ENCODE measurements at regions not wholly inside any gene's neighbourhood (a gene's known extent, or its start where the extent isn't known, plus 50 kb on each side); places are given as distances from the start of the nearest gene placed in this dataset.

DNA sequence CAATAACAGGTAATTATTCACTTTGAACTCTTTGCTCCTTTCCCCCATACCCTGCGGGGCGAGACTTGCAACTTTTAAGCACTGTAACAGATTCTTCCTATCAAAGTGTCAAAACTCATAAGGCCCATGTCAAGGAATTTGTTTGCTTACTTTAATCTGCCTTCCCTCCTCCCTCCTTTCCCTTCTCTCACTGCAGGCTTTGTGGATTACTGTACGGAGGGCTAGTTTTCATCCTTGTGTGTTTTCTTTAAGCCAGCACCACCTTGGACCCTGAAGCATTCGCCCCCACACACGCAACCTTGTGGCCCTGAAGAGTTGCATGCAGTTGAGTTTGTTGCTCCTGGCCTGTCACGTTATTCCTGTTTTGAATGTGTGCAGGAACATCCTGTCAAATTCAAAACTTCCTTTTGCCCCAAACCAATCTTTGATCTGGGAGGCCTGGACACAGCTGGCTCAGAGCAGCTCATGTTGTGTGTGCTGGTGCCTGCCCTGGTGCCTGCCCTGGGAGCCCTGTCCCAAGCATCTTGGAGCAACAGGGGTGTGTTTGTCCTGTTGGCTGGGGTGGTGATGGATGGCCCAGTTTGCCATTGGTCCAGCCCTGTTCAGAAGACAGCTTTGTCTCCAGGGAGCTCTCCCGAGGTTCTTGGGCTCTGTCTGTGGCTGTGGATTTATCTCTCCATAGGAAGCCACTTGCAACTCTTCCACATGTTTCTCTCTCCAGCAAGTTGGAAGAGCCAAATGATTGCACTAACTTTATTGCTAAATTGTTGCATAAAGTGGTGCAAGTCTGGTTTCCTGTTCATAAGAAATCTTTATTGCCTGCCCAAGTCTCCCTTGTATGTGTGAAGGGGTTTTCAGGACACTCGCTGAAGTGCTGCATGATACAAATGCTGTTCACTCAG is 199.6 kb downstream of the VAPA start:
- H3K4me2 ChIP-seq (ENCODE audit: insufficient read depth, low read length), result no peak overlapping the region
- no peaks in the 10 kb centered on the region for H3K79me2 ChIP-seq (ENCODE audit: insufficient read depth, low read length)
- H3K27me3 ChIP-seq (ENCODE audit: insufficient read depth, low read length), result peaks cover 23% of the 10 kb centered on the region
- H4K20me1 ChIP-seq (ENCODE audit: insufficient read depth, low read length), result no peaks in the 10 kb centered on the region
- TF ChIP-seq, protein P1, sequence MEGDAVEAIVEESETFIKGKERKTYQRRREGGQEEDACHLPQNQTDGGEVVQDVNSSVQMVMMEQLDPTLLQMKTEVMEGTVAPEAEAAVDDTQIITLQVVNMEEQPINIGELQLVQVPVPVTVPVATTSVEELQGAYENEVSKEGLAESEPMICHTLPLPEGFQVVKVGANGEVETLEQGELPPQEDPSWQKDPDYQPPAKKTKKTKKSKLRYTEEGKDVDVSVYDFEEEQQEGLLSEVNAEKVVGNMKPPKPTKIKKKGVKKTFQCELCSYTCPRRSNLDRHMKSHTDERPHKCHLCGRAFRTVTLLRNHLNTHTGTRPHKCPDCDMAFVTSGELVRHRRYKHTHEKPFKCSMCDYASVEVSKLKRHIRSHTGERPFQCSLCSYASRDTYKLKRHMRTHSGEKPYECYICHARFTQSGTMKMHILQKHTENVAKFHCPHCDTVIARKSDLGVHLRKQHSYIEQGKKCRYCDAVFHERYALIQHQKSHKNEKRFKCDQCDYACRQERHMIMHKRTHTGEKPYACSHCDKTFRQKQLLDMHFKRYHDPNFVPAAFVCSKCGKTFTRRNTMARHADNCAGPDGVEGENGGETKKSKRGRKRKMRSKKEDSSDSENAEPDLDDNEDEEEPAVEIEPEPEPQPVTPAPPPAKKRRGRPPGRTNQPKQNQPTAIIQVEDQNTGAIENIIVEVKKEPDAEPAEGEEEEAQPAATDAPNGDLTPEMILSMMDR (IDR thresholded peaks at IDR 0.05; ENCODE audit: extremely low read depth, low read depth, low read length), result no peak
- no peak overlapping the region for H2AFZ ChIP-seq (ENCODE audit: low read length)
- H3K27ac ChIP-seq (ENCODE audit: low read depth, low read length), result no peak overlapping the region
- no peaks in the 10 kb centered on the region for H3K36me3 ChIP-seq (ENCODE audit: insufficient read depth, low read length)
- H3K9me3 ChIP-seq (ENCODE audit: low read depth, low read length), result no peaks in the 10 kb centered on the region
- no peak overlapping the region for H3K4me3 ChIP-seq (ENCODE audit: insufficient read depth, low read length)
- no peak for DNase-seq (ENCODE audit: insufficient read length, low spot score, missing footprints)
- no peaks in the 10 kb centered on the region for H3K4me1 ChIP-seq (ENCODE audit: insufficient read depth, low read length)

GRCh38 chr18:10114717-10115463 is 201.1 kb downstream of the VAPA start:
- no peak for DNase-seq (ENCODE audit: insufficient read length, low spot score, missing footprints)

GRCh38 chr18:10116574-10116973 is 202.8 kb downstream of the VAPA start:
- H3K9me3 ChIP-seq (ENCODE audit: low read depth, low read length), result no peaks in the 10 kb centered on the region
- H3K79me2 ChIP-seq (ENCODE audit: insufficient read depth, low read length), result no peaks in the 10 kb centered on the region
- H3K27me3 ChIP-seq (ENCODE audit: insufficient read depth, low read length), result peaks cover 21% of the 10 kb centered on the region
- H2AFZ ChIP-seq (ENCODE audit: low read length), result no peak overlapping the region
- peaks cover under 1% of the 10 kb centered on the region for H3K4me1 ChIP-seq (ENCODE audit: insufficient read depth, low read length)
- H3K4me2 ChIP-seq (ENCODE audit: insufficient read depth, low read length), result no peak overlapping the region
- DNase-seq (ENCODE audit: insufficient read length, low spot score, missing footprints), result no peak
- TF ChIP-seq, protein P1 (IDR thresholded peaks at IDR 0.05; ENCODE audit: extremely low read depth, low read depth, low read length), result no peak
- no peak overlapping the region for H3K4me3 ChIP-seq (ENCODE audit: insufficient read depth, low read length)
- no peaks in the 10 kb centered on the region for H4K20me1 ChIP-seq (ENCODE audit: insufficient read depth, low read length)
- H3K27ac ChIP-seq (ENCODE audit: low read depth, low read length), result no peak overlapping the region
- no peaks in the 10 kb centered on the region for H3K36me3 ChIP-seq (ENCODE audit: insufficient read depth, low read length)

More at GRCh38 chr18:10114717-10115463, 201.1 kb downstream of the VAPA start:
- Histone ChIP-seq H3K27me3 (ENCODE audit: insufficient read depth, low read length) (peaks cover 25% of the 10 kb centered on the region), H3K27ac (ENCODE audit: low read depth, low read length) (no peak overlapping the region), H3K36me3 (ENCODE audit: insufficient read depth, low read length) (no peaks in the 10 kb centered on the region), H3K4me3 (ENCODE audit: insufficient read depth, low read length) (no peak overlapping the region), H3K79me2 (ENCODE audit: insufficient read depth, low read length) (no peaks in the 10 kb centered on the region), H4K20me1 (ENCODE audit: insufficient read depth, low read length) (no peaks in the 10 kb centered on the region), H3K4me2 (ENCODE audit: insufficient read depth, low read length) (no peak overlapping the region), H3K4me1 (ENCODE audit: insufficient read depth, low read length) (no peaks in the 10 kb centered on the region), H2AFZ (ENCODE audit: low read length) (no peak overlapping the region), H3K9me3 (ENCODE audit: low read depth, low read length) (no peaks in the 10 kb centered on the region)
- TF ChIP-seq, protein P1 (IDR thresholded peaks at IDR 0.05; ENCODE audit: extremely low read depth, low read depth, low read length), result no peak

GRCh38 chr18:10119528-10119927 is 205.7 kb downstream of the VAPA start:
- Histone ChIP-seq H2AFZ (ENCODE audit: low read length) (no peak overlapping the region), H3K79me2 (ENCODE audit: insufficient read depth, low read length) (no peaks in the 10 kb centered on the region), H4K20me1 (ENCODE audit: insufficient read depth, low read length) (no peaks in the 10 kb centered on the region), H3K27me3 (ENCODE audit: insufficient read depth, low read length) (peaks cover 7% of the 10 kb centered on the region), H3K4me2 (ENCODE audit: insufficient read depth, low read length) (no peak overlapping the region), H3K27ac (ENCODE audit: low read depth, low read length) (no peak overlapping the region), H3K9me3 (ENCODE audit: low read depth, low read length) (no peaks in the 10 kb centered on the region), H3K4me1 (ENCODE audit: insufficient read depth, low read length) (peaks cover 11% of the 10 kb centered on the region), H3K36me3 (ENCODE audit: insufficient read depth, low read length) (no peaks in the 10 kb centered on the region), H3K4me3 (ENCODE audit: insufficient read depth, low read length) (no peak overlapping the region)
- TF ChIP-seq, protein P1 (IDR thresholded peaks at IDR 0.05; ENCODE audit: extremely low read depth, low read depth, low read length), result no peak
- no peak for DNase-seq (ENCODE audit: insufficient read length, low spot score, missing footprints)

All from osteoblast (primary cell).